Panc1 (cell line): ENCODE measurements at regions not wholly inside any gene's neighbourhood (a gene's known extent, or its start where the extent isn't known, plus 50 kb on each side); places are given as distances from the start of the nearest gene placed in this dataset.

Source experiments
- ATAC-seq: fragments of 200-7000 bp; cut with Tn5 transposase; 2 replicates; pipeline ENCODE4 v1.9.1; 2020; ENCODE audit warnings: mild to moderate bottlenecking, moderate library complexity
- BruUV-seq: library from RNA; stranded (reverse); fragments of 400-500 nt; replicated peaks from 2 replicates; lab custom pipeline; 2021; lab: Mats Ljungman, UMichigan
- CTCF ChIA-PET: fragments of 300-600 bp; sonication (Branson Sonifier 250); formaldehyde crosslinking; loops from one replicate; lab custom pipeline; 2022; ENCODE audit warnings: antibody characterized with exemption; lab: Charles Lee
- POLR2A ChIA-PET: fragments of 300-600 bp; sonication (Branson Sonifier 250); formaldehyde crosslinking; loops from one replicate; lab custom pipeline; 2022; ENCODE audit warnings: antibody characterized with exemption; lab: Charles Lee
- DNase-seq: peaks from one replicate; pipeline ENCODE4 v3.0.0-alpha.2; 2010; ENCODE audit warnings: low read depth, low spot score
- H3K27ac ChIP-seq: 2 replicates; pipeline ENCODE4 v1.5.1; 2011; ENCODE audit warnings: mild to moderate bottlenecking, low read length, inconsistent platforms
- H3K27me3 ChIP-seq: fragments of 200-500 bp; sonication (Bioruptor generic); 2 replicates; pipeline ENCODE4 v1.6.0; 2014; ENCODE audit warnings: low read length, inconsistent platforms; ENCODE audit not compliant: control insufficient read depth, insufficient read depth
- H3K36me3 ChIP-seq: fragments of 200-500 bp; sonication (Bioruptor generic); 2 replicates; pipeline ENCODE4 v1.5.1; 2014; ENCODE audit warnings: inconsistent platforms, mild to moderate bottlenecking, low read length, moderate library complexity; ENCODE audit not compliant: control insufficient read depth, insufficient read depth
- H3K4me1 ChIP-seq: 2 replicates; pipeline ENCODE4 v1.5.1; 2011; ENCODE audit warnings: inconsistent platforms, mild to moderate bottlenecking, low read length, moderate library complexity; ENCODE audit not compliant: control insufficient read depth, insufficient read depth
- H3K4me3 ChIP-seq, 2 experiments: 2 replicates each; pipeline ENCODE4 v1.5.1; 2011 to 2012; ENCODE audit warnings: low read depth in 2 of 2, low read length in 2 of 2, mild to moderate bottlenecking in 2 of 2, inconsistent platforms in 1 of 2, moderate library complexity in 1 of 2
- H3K9me3 ChIP-seq: fragments of 200-500 bp; sonication (Bioruptor generic); 2 replicates; pipeline ENCODE4 v1.5.1; 2014; ENCODE audit warnings: low read depth, mild to moderate bottlenecking, inconsistent platforms, low read length, moderate library complexity; ENCODE audit not compliant: control insufficient read depth, insufficient read depth
- POLR2AphosphoS5 ChIP-seq: IDR thresholded peaks from 2 replicates; pipeline ENCODE4 v1.6.1; 2012; ENCODE audit warnings: mild to moderate bottlenecking, low read depth, low read length, moderate library complexity
- SIN3A ChIP-seq: IDR thresholded peaks from 2 replicates; pipeline ENCODE4 v1.6.1; 2012; ENCODE audit warnings: low read depth, mild to moderate bottlenecking, low read length, moderate library complexity, borderline replicate concordance; ENCODE audit not compliant: insufficient read depth
- TCF7L2 ChIP-seq: IDR thresholded peaks from 2 replicates; pipeline ENCODE4 v1.6.1; 2011; ENCODE audit warnings: mild to moderate bottlenecking, low read depth, low read length, inconsistent platforms
- in situ Hi-C: cut with HindIII; loops from 2 replicates; pipeline ENCODE4 v1.10.0; 2016; ENCODE audit warnings: low sequenced_read_pairs, low pct_unique_long_range_greater_than_20kb
- intact Hi-C: fragments of 100-400 bp; cut with micrococcal nuclease; formaldehyde crosslinking; loops from one replicate; pipeline ENCODE4 v1.10.0; 2022; ENCODE audit not compliant: unreplicated experiment
- TF ChIP-seq, protein P1 (sequence below), 2 experiments: IDR thresholded peaks; 2 replicates each; pipeline ENCODE4 v1.6.1; 2011 to 2012; ENCODE audit warnings: low read depth in 2 of 2, control low read depth in 1 of 2, low read length in 1 of 2, mild to moderate bottlenecking in 1 of 2, moderate library complexity in 1 of 2; ENCODE audit not compliant: insufficient read depth in 1 of 2
- TF ChIP-seq, protein P2 (sequence below): fragments of 450-650 bp; IDR thresholded peaks from 2 replicates; pipeline ENCODE4 v1.5.1; 2017; ENCODE audit warnings: mild to moderate bottlenecking

DNA sequence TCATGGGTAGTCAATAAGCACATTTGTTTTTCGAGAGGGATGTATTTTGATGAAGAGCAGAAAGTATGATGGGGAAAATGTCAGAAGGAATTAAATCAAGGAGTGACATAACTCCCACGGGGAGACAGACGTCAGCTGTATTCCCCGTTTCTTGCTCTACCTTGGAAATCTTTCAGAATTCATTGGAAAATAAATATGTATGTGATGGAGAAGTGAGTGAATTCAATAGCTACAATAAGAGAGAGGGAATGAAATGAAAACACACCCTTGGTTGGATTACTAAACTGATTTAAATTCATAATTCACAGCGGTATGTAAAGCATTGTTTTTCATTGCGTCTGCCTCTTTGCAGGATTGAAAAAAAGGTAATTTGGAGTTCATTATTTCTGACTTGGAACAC, 209.7 kb upstream of the KLF4 start:
- POLR2A ChIA-PET: no interaction called here
- in situ Hi-C loops (no loop called here), intact Hi-C loops (no loop called here)
- Histone ChIP-seq H3K27me3 (no peaks in the 10 kb centered on the region), H3K4me1 (no peaks in the 10 kb centered on the region), H3K9me3 (no peaks in the 10 kb centered on the region), H3K4me3 (no peak overlapping the region), H3K27ac (no peak overlapping the region), H3K36me3 (no peaks in the 10 kb centered on the region)
- ATAC-seq: no peak
- TF ChIP-seq SIN3A: no peak
- no peak for TF ChIP-seq TCF7L2
- no peak for TF ChIP-seq POLR2AphosphoS5
- TF ChIP-seq, protein P1, sequence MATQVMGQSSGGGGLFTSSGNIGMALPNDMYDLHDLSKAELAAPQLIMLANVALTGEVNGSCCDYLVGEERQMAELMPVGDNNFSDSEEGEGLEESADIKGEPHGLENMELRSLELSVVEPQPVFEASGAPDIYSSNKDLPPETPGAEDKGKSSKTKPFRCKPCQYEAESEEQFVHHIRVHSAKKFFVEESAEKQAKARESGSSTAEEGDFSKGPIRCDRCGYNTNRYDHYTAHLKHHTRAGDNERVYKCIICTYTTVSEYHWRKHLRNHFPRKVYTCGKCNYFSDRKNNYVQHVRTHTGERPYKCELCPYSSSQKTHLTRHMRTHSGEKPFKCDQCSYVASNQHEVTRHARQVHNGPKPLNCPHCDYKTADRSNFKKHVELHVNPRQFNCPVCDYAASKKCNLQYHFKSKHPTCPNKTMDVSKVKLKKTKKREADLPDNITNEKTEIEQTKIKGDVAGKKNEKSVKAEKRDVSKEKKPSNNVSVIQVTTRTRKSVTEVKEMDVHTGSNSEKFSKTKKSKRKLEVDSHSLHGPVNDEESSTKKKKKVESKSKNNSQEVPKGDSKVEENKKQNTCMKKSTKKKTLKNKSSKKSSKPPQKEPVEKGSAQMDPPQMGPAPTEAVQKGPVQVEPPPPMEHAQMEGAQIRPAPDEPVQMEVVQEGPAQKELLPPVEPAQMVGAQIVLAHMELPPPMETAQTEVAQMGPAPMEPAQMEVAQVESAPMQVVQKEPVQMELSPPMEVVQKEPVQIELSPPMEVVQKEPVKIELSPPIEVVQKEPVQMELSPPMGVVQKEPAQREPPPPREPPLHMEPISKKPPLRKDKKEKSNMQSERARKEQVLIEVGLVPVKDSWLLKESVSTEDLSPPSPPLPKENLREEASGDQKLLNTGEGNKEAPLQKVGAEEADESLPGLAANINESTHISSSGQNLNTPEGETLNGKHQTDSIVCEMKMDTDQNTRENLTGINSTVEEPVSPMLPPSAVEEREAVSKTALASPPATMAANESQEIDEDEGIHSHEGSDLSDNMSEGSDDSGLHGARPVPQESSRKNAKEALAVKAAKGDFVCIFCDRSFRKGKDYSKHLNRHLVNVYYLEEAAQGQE (IDR thresholded peaks at IDR 0.05; ENCODE audit: insufficient read depth in 1 of 2, low read depth in 2 of 2, low read length in 1 of 2): no peak
- TF ChIP-seq, protein P2, sequence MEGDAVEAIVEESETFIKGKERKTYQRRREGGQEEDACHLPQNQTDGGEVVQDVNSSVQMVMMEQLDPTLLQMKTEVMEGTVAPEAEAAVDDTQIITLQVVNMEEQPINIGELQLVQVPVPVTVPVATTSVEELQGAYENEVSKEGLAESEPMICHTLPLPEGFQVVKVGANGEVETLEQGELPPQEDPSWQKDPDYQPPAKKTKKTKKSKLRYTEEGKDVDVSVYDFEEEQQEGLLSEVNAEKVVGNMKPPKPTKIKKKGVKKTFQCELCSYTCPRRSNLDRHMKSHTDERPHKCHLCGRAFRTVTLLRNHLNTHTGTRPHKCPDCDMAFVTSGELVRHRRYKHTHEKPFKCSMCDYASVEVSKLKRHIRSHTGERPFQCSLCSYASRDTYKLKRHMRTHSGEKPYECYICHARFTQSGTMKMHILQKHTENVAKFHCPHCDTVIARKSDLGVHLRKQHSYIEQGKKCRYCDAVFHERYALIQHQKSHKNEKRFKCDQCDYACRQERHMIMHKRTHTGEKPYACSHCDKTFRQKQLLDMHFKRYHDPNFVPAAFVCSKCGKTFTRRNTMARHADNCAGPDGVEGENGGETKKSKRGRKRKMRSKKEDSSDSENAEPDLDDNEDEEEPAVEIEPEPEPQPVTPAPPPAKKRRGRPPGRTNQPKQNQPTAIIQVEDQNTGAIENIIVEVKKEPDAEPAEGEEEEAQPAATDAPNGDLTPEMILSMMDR: no peak
- CTCF ChIA-PET: no interaction called here
- DNase-seq: no peak
- BruUV-seq: no TSS peak

DNA sequence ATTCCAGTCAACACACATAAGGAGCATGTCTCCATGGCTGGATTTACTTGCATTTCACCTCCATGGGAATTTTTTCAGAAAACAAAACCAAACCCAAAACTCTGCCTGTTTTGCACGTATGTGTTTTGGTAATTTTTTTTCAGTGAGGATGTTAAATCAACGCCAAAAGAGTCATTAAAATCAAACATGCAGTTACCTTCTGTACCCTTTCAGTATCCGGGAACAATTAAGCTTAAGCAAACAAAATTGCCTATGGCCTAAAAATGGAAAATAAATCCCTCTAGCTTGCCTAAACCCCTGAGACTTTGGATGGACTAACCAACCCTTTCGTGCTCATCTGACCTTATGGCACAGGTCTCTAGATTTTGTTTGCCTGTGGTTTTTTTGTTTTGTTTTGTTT, 209.2 kb upstream of the KLF4 start:
- in situ Hi-C loops (no loop called here), intact Hi-C loops (no loop called here)
- ChIA-PET POLR2A (no interaction called here), CTCF (no interaction called here)
- Histone ChIP-seq H3K27ac (no peak overlapping the region), H3K27me3 (no peaks in the 10 kb centered on the region), H3K9me3 (no peaks in the 10 kb centered on the region), H3K4me3 (no peak overlapping the region), H3K4me1 (no peaks in the 10 kb centered on the region), H3K36me3 (no peaks in the 10 kb centered on the region)
- no TSS peak for BruUV-seq
- no peak for DNase-seq
- ATAC-seq: no peak
- TF ChIP-seq, protein P1 (IDR thresholded peaks at IDR 0.05; ENCODE audit: insufficient read depth in 1 of 2, low read depth in 2 of 2, low read length in 1 of 2): no peak
- no peak for TF ChIP-seq TCF7L2
- TF ChIP-seq SIN3A: no peak
- TF ChIP-seq, protein P2: no peak
- no peak for TF ChIP-seq POLR2AphosphoS5
